ENCODE measurements at regions not wholly inside any gene's neighbourhood (a gene's known extent, or its start where the extent isn't known, plus 50 kb on each side); places are given as distances from the start of the nearest gene placed in this dataset.
"Not testable (repeated sequence)": the region's sequence is repeated elsewhere in the genome, so short reads cannot be mapped to it uniquely, and the experiment has no call there.

DNA sequence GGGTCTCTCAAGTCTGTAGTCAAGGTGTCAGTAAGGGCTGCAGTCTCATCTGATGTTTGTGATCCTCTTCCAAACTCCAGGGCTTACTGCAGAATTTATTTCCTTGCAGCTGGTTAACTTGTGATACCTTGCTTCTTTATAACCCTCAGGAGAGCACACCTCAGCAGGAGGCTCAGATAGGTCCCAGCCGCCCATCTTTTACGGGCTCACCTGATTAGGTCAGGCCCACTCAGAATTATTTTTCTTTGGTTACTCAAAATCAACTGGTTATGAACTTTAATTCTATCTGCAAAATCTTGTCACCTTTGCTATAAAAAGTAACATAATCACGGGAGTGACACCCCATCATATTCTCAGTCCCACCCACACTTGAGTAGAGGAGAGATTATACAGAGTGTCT is 99.9 kb upstream of the BEND4 start:
- TF ChIP-seq EZH2phosphoT487 (IDR thresholded peaks at IDR 0.05; ENCODE audit: low read depth) = no peak
- TF ChIP-seq, protein P1, sequence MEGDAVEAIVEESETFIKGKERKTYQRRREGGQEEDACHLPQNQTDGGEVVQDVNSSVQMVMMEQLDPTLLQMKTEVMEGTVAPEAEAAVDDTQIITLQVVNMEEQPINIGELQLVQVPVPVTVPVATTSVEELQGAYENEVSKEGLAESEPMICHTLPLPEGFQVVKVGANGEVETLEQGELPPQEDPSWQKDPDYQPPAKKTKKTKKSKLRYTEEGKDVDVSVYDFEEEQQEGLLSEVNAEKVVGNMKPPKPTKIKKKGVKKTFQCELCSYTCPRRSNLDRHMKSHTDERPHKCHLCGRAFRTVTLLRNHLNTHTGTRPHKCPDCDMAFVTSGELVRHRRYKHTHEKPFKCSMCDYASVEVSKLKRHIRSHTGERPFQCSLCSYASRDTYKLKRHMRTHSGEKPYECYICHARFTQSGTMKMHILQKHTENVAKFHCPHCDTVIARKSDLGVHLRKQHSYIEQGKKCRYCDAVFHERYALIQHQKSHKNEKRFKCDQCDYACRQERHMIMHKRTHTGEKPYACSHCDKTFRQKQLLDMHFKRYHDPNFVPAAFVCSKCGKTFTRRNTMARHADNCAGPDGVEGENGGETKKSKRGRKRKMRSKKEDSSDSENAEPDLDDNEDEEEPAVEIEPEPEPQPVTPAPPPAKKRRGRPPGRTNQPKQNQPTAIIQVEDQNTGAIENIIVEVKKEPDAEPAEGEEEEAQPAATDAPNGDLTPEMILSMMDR (IDR thresholded peaks at IDR 0.05; ENCODE audit: low read depth, low read length) = no peak
- H3K27me3 ChIP-seq (ENCODE audit: low read depth, low read length) = peaks cover 7% of the 10 kb centered on the region; the same call in 1 of the 2 replicates
- no peak overlapping the region for H3K9ac ChIP-seq (ENCODE audit: low read length)
- H3K4me3 ChIP-seq (ENCODE audit: low read length) = no peak overlapping the region
- H3K79me2 ChIP-seq (ENCODE audit: low read length) = no peaks in the 10 kb centered on the region
- no peaks in the 10 kb centered on the region for H4K20me1 ChIP-seq (ENCODE audit: insufficient read depth, low read length)
- no peak overlapping the region for H2AFZ ChIP-seq (ENCODE audit: low read depth, low read length)
- no peaks in the 10 kb centered on the region for H3K9me3 ChIP-seq (ENCODE audit: insufficient read depth, low read length)
- no peak overlapping the region for H3K27ac ChIP-seq (ENCODE audit: low read length)
- H3K4me1 ChIP-seq (ENCODE audit: low read length) = no peaks in the 10 kb centered on the region
- no peaks in the 10 kb centered on the region for H3K36me3 ChIP-seq (replicated peaks; ENCODE audit: low read depth, low read length)
- no peak overlapping the region for H3K4me2 ChIP-seq (ENCODE audit: low read length)

GRCh38 chr4:42257645-42258044 is 105.2 kb upstream of the BEND4 start:
- H3K27ac ChIP-seq (ENCODE audit: low read length); H4K20me1 ChIP-seq (ENCODE audit: insufficient read depth, low read length); H3K4me1 ChIP-seq (ENCODE audit: low read length); H3K9ac ChIP-seq (ENCODE audit: low read length); H3K27me3 ChIP-seq (ENCODE audit: low read depth, low read length); H3K9me3 ChIP-seq (ENCODE audit: insufficient read depth, low read length); H3K79me2 ChIP-seq (ENCODE audit: low read length); H3K4me2 ChIP-seq (ENCODE audit: low read length); H3K4me3 ChIP-seq (ENCODE audit: low read length); H3K36me3 ChIP-seq (replicated peaks; ENCODE audit: low read depth, low read length); H2AFZ ChIP-seq (ENCODE audit: low read depth, low read length): not testable (repeated sequence)

DNA sequence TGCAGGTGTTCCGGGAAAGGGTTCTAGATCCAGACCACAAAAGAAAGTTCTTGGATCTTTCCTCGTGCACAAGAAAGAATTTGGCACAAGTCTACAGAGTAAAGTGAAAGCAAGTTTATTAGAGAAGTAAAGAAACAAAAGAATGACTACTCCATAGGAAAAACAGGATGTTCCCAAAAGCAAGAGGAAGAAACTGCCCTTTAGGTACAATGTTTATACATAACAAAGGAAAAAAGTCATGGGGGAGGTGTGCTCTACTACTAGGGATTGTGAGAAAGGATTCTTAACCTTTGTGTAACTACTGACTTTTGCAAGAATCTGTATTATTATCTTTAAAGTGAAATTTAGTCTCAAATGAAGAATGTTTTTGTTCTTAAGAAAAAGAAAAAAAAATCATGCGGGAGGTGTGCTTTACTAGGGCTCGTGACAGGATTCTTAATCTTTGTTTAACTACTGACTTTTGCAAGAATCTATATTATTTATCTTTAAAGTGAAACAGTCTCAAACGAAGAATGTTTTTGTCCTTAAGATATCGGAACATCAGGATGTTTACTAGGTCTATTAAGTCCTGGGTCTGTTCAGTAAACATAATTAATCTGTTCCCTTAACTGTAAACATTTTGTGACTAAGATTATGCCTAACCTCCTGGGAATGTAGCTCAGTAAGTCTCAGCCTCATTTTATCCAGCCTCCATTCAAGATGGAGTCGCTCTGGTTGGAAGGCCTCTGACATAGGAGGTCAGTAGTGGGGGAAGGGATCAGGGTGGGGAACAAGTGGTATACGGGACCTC is 110.4 kb upstream of the BEND4 start:
- no peak overlapping the region for H3K9ac ChIP-seq (ENCODE audit: low read length)
- no peaks in the 10 kb centered on the region for H3K79me2 ChIP-seq (ENCODE audit: low read length)
- no peak overlapping the region for H2AFZ ChIP-seq (ENCODE audit: low read depth, low read length)
- H3K4me3 ChIP-seq (ENCODE audit: low read length) = no peak overlapping the region
- TF ChIP-seq, protein P1 (IDR thresholded peaks at IDR 0.05; ENCODE audit: low read depth, low read length) = no peak
- TF ChIP-seq EZH2phosphoT487 (IDR thresholded peaks at IDR 0.05; ENCODE audit: low read depth) = no peak
- no peaks in the 10 kb centered on the region for H4K20me1 ChIP-seq (ENCODE audit: insufficient read depth, low read length)
- H3K27ac ChIP-seq (ENCODE audit: low read length) = no peak overlapping the region
- H3K4me2 ChIP-seq (ENCODE audit: low read length) = no peak overlapping the region
- H3K27me3 ChIP-seq (ENCODE audit: low read depth, low read length) = no peaks in the 10 kb centered on the region
- no peaks in the 10 kb centered on the region for H3K36me3 ChIP-seq (replicated peaks; ENCODE audit: low read depth, low read length)
- H3K4me1 ChIP-seq (ENCODE audit: low read length) = peaks cover 8% of the 10 kb centered on the region
- H3K9me3 ChIP-seq (ENCODE audit: insufficient read depth, low read length) = no peaks in the 10 kb centered on the region

GRCh38 chr4:42265782-42266602 is 113.5 kb upstream of the BEND4 start:
- Histone ChIP-seq H2AFZ (ENCODE audit: low read depth, low read length) (no peak overlapping the region), H3K4me2 (ENCODE audit: low read length) (no peak overlapping the region), H3K27me3 (ENCODE audit: low read depth, low read length) (no peaks in the 10 kb centered on the region), H3K9ac (ENCODE audit: low read length) (no peak overlapping the region), H3K4me1 (ENCODE audit: low read length) (no peaks in the 10 kb centered on the region), H3K36me3 (replicated peaks; ENCODE audit: low read depth, low read length) (no peaks in the 10 kb centered on the region), H3K79me2 (ENCODE audit: low read length) (no peaks in the 10 kb centered on the region), H4K20me1 (ENCODE audit: insufficient read depth, low read length) (no peaks in the 10 kb centered on the region), H3K27ac (ENCODE audit: low read length) (no peak overlapping the region), H3K9me3 (ENCODE audit: insufficient read depth, low read length) (no peaks in the 10 kb centered on the region), H3K4me3 (ENCODE audit: low read length) (no peak overlapping the region)
- TF ChIP-seq EZH2phosphoT487 (IDR thresholded peaks at IDR 0.05; ENCODE audit: low read depth) = no peak
- TF ChIP-seq, protein P1 (IDR thresholded peaks at IDR 0.05; ENCODE audit: low read depth, low read length) = no peak
